ENCODE measurements at regions not wholly inside any gene's neighbourhood (a gene's known extent, or its start where the extent isn't known, plus 50 kb on each side); places are given as distances from the start of the nearest gene placed in this dataset.

- TF ChIP-seq CTCF (IDR thresholded peaks at IDR 0.05; ENCODE audit: low read depth, low read length) = no peak
- no peak for TF ChIP-seq MAX (IDR thresholded peaks at IDR 0.05; ENCODE audit: low read depth, low read length)
- TF ChIP-seq MYC (IDR thresholded peaks at IDR 0.05; ENCODE audit: low read depth, low read length) = no peak
- TF ChIP-seq POLR2A (IDR thresholded peaks at IDR 0.05; ENCODE audit: extremely low read depth, insufficient read length) = no peak
Measured at GRCh38 chr1:177586429-177586828, 383.4 kb downstream of the SEC16B start.
